ENCODE measurements at regions not wholly inside any gene's neighbourhood (a gene's known extent, or its start where the extent isn't known, plus 50 kb on each side); places are given as distances from the start of the nearest gene placed in this dataset.

DNA sequence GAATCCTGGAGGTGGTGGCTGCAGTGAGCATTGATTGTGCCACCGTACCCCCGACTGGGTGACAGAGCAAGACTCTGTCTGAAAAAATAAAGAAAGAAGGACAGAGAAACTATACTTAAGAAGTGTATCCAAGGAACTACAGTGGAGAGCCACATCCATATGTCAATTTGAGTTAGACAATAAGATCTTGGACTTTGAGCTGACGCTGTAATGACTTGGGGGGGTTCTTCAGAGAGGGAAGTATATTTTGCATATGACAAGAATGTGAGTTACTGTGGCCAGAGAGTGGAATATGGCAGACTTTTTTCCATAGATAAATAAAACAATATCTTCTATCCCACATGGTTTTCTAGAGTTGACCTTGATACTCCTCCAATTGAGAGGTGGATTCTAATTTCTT is 52.6 kb upstream of the TEX264 start:
- TF ChIP-seq, protein P1, sequence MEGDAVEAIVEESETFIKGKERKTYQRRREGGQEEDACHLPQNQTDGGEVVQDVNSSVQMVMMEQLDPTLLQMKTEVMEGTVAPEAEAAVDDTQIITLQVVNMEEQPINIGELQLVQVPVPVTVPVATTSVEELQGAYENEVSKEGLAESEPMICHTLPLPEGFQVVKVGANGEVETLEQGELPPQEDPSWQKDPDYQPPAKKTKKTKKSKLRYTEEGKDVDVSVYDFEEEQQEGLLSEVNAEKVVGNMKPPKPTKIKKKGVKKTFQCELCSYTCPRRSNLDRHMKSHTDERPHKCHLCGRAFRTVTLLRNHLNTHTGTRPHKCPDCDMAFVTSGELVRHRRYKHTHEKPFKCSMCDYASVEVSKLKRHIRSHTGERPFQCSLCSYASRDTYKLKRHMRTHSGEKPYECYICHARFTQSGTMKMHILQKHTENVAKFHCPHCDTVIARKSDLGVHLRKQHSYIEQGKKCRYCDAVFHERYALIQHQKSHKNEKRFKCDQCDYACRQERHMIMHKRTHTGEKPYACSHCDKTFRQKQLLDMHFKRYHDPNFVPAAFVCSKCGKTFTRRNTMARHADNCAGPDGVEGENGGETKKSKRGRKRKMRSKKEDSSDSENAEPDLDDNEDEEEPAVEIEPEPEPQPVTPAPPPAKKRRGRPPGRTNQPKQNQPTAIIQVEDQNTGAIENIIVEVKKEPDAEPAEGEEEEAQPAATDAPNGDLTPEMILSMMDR (conservative IDR thresholded peaks at IDR 0.05): no peak
- TF ChIP-seq ZFX (IDR thresholded peaks at IDR 0.05): no peak

Data from C4-2B (cell line).